ENCODE measurements at regions not wholly inside any gene's neighbourhood (a gene's known extent, or its start where the extent isn't known, plus 50 kb on each side); places are given as distances from the start of the nearest gene placed in this dataset.

- TF ChIP-seq POLR2A (IDR thresholded peaks at IDR 0.05) (no peak), POLR2AphosphoS5 (IDR thresholded peaks at IDR 0.05) (no peak)
Measured at GRCh38 chr14:38578278-38578681, 322.4 kb upstream of the CLEC14A start.

All from gastroesophageal sphincter (tissue), 2 donors.